SU-DHL-6 (cell line): ENCODE measurements at regions not wholly inside any gene's neighbourhood (a gene's known extent, or its start where the extent isn't known, plus 50 kb on each side); places are given as distances from the start of the nearest gene placed in this dataset.

Experiments
- H2AFZ ChIP-seq: fragments of 200-600 bp; sonication (generic); 2 replicates; pipeline ENCODE4 v1.6.1; 2014; ENCODE audit warnings: low read depth, mild to moderate bottlenecking, moderate library complexity, mixed read lengths, antibody characterized with exemption, low read length; ENCODE audit not compliant: severe bottlenecking
- H3F3A ChIP-seq: fragments of 200-600 bp; shearing (Covaris generic); 2 replicates; pipeline ENCODE4 v1.6.0; 2016; ENCODE audit warnings: antibody characterized with exemption, mild to moderate bottlenecking; ENCODE audit not compliant: insufficient read depth
- H3K27ac ChIP-seq: fragments of 200-600 bp; sonication (generic); 2 replicates; pipeline ENCODE4 v1.5.1; 2016; ENCODE audit warnings: low read depth, mild to moderate bottlenecking, low read length, moderate library complexity, mixed read lengths
- H3K27me3 ChIP-seq: fragments of 200-600 bp; sonication (generic), shearing (Covaris generic); 2 replicates; pipeline ENCODE4 v1.6.0; 2014; ENCODE audit warnings: mild to moderate bottlenecking, low read length
- H3K36me3 ChIP-seq: fragments of 200-600 bp; sonication (generic); 2 replicates; pipeline ENCODE4 v1.6.1; 2014; ENCODE audit warnings: mild to moderate bottlenecking, low read length, mixed read lengths
- H3K4me2 ChIP-seq: fragments of 300-600, 200-600 bp; shearing (Covaris generic), sonication (generic); 2 replicates; pipeline ENCODE4 v1.6.0; 2014; ENCODE audit warnings: low read length, low read depth, mild to moderate bottlenecking; ENCODE audit not compliant: poor library complexity, severe bottlenecking
- H3K4me3 ChIP-seq: fragments of 200-600 bp; sonication (generic); 2 replicates; pipeline ENCODE4 v1.5.1; 2014; ENCODE audit warnings: antibody characterized with exemption, low read length, mild to moderate bottlenecking, mixed read lengths; ENCODE audit not compliant: insufficient read depth, poor library complexity, severe bottlenecking
- H3K79me2 ChIP-seq: fragments of 200-600 bp; sonication (generic); 2 replicates; pipeline ENCODE4 v1.6.1; 2014; ENCODE audit warnings: mild to moderate bottlenecking, low read length, moderate library complexity; ENCODE audit not compliant: insufficient read depth
- H3K9ac ChIP-seq: fragments of 200-600 bp; sonication (generic); 2 replicates; pipeline ENCODE4 v1.7.0; 2014; ENCODE audit warnings: mild to moderate bottlenecking, low read length
- H3K9me2 ChIP-seq: fragments of 200-600 bp; sonication (generic); replicated peaks from 2 replicates; pipeline ENCODE4 v1.6.1; 2014; ENCODE audit warnings: low read length; ENCODE audit not compliant: insufficient read depth
- H3K9me3 ChIP-seq: fragments of 200-600 bp; sonication (generic); 2 replicates; pipeline ENCODE4 v1.6.1; 2014; ENCODE audit warnings: low read length, mixed read lengths; ENCODE audit not compliant: insufficient read depth
- H4K20me1 ChIP-seq: fragments of 200-600 bp; sonication (generic); 2 replicates; pipeline ENCODE4 v1.6.1; 2014; ENCODE audit warnings: low read depth, mild to moderate bottlenecking, antibody characterized with exemption, low read length, moderate library complexity, mixed read lengths
- CTCF ChIP-seq: fragments of 200-600 bp; sonication (generic); IDR thresholded peaks from one replicate; pipeline ENCODE4 v1.5.1; 2017; ENCODE audit warnings: antibody characterized with exemption, mild to moderate bottlenecking, low read length, moderate library complexity; ENCODE audit not compliant: insufficient read depth, poor library complexity, severe bottlenecking
- EZH2phosphoT487 ChIP-seq: fragments of 200-600 bp; sonication (generic), shearing (Covaris generic); conservative IDR thresholded peaks from 2 replicates; pipeline ENCODE4 v1.6.1; 2018; ENCODE audit warnings: mild to moderate bottlenecking, antibody characterized with exemption, low read length, moderate library complexity, mixed read lengths

- H3K4me2 ChIP-seq: no peak overlapping the region
- no peak overlapping the region for H2AFZ ChIP-seq
- H3K27ac ChIP-seq: no peak overlapping the region
Measured at GRCh38 chr5:79878136-79878679, 112.9 kb downstream of the MTX3 start.

GRCh38 chr5:79876456-79876855, 114.6 kb downstream of the MTX3 start:
- no peaks in the 10 kb centered on the region for H3K36me3 ChIP-seq
- TF ChIP-seq CTCF (no peak), EZH2phosphoT487 (no peak)
- no peaks in the 10 kb centered on the region for H3K9me3 ChIP-seq
- H2AFZ ChIP-seq: no peak overlapping the region
- no peak overlapping the region for H3K9ac ChIP-seq
- no peaks in the 10 kb centered on the region for H3F3A ChIP-seq
- no peak overlapping the region for H3K27ac ChIP-seq
- no peaks in the 10 kb centered on the region for H3K9me2 ChIP-seq
- H3K4me3 ChIP-seq: no peak overlapping the region
- no peaks in the 10 kb centered on the region for H3K27me3 ChIP-seq
- no peaks in the 10 kb centered on the region for H3K79me2 ChIP-seq
- H4K20me1 ChIP-seq: no peaks in the 10 kb centered on the region
- H3K4me2 ChIP-seq: no peak overlapping the region

More at GRCh38 chr5:79878136-79878679, 112.9 kb downstream of the MTX3 start:
- no peaks in the 10 kb centered on the region for H3K9me3 ChIP-seq
- H3K9ac ChIP-seq: no peak overlapping the region
- no peaks in the 10 kb centered on the region for H3K79me2 ChIP-seq
- no peak overlapping the region for H3K4me3 ChIP-seq
- no peaks in the 10 kb centered on the region for H3K27me3 ChIP-seq
- no peaks in the 10 kb centered on the region for H4K20me1 ChIP-seq
- TF ChIP-seq CTCF (no peak), EZH2phosphoT487 (no peak)
- H3F3A ChIP-seq: no peaks in the 10 kb centered on the region
- no peaks in the 10 kb centered on the region for H3K9me2 ChIP-seq
- H3K36me3 ChIP-seq: no peaks in the 10 kb centered on the region

GRCh38 chr5:79875230-79875629, 115.8 kb downstream of the MTX3 start:
- no peak overlapping the region for H2AFZ ChIP-seq
- H3K27ac ChIP-seq: no peak overlapping the region
- H3F3A ChIP-seq: no peaks in the 10 kb centered on the region
- no peak overlapping the region for H3K4me2 ChIP-seq
- no peaks in the 10 kb centered on the region for H3K36me3 ChIP-seq
- H3K9me2 ChIP-seq: no peaks in the 10 kb centered on the region
- H3K27me3 ChIP-seq: no peaks in the 10 kb centered on the region
- H3K9me3 ChIP-seq: no peaks in the 10 kb centered on the region
- no peaks in the 10 kb centered on the region for H4K20me1 ChIP-seq
- TF ChIP-seq CTCF: no peak
- no peak for TF ChIP-seq EZH2phosphoT487
- H3K4me3 ChIP-seq: no peak overlapping the region
- no peak overlapping the region for H3K9ac ChIP-seq
- no peaks in the 10 kb centered on the region for H3K79me2 ChIP-seq

- TF ChIP-seq EZH2phosphoT487 (no peak), CTCF (no peak)
- H3K9me3 ChIP-seq: no peaks in the 10 kb centered on the region
- H3K4me2 ChIP-seq: no peak overlapping the region
- H2AFZ ChIP-seq: no peak overlapping the region
- no peaks in the 10 kb centered on the region for H3K9me2 ChIP-seq
- H3K27me3 ChIP-seq: no peaks in the 10 kb centered on the region
- no peaks in the 10 kb centered on the region for H4K20me1 ChIP-seq
- H3K79me2 ChIP-seq: no peaks in the 10 kb centered on the region
- H3K9ac ChIP-seq: no peak overlapping the region
- no peaks in the 10 kb centered on the region for H3K36me3 ChIP-seq
- H3F3A ChIP-seq: no peaks in the 10 kb centered on the region
- H3K4me3 ChIP-seq: no peak overlapping the region
- no peak overlapping the region for H3K27ac ChIP-seq
Measured at GRCh38 chr5:79873187-79873586, 117.9 kb downstream of the MTX3 start.
